COLO829 (cell line): ENCODE measurements at regions not wholly inside any gene's neighbourhood (a gene's known extent, or its start where the extent isn't known, plus 50 kb on each side); places are given as distances from the start of the nearest gene placed in this dataset.

Experiments used
- DNase-seq: peaks from one replicate; pipeline ENCODE4 v3.0.0; 2012; ENCODE audit warnings: low spot score

- no peak for DNase-seq
Observed at GRCh38 chr1:115204513-115204912, 115.2 kb upstream of the TSPAN2 start.

GRCh38 chr1:115203287-115203686, 114.0 kb upstream of the TSPAN2 start:
- no peak for DNase-seq

DNA sequence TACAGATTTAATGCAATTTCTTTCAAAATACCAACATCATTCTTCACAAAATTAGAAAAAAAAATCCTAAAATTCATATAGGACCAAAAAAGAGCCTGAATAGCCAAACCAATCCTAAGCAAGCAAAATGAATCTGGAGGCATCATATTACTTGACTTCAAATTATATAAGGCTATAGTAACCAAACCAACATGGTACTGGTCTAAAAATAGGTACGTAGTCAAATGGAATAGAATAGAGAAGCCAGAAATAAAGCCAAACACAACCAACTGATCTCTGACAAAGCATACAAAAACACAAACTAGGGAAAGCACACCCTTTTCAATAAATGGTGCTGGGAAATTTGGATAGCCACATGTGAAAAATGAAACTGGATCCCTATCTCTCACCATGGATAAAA, 112.3 kb upstream of the TSPAN2 start:
- no peak for DNase-seq

DNA sequence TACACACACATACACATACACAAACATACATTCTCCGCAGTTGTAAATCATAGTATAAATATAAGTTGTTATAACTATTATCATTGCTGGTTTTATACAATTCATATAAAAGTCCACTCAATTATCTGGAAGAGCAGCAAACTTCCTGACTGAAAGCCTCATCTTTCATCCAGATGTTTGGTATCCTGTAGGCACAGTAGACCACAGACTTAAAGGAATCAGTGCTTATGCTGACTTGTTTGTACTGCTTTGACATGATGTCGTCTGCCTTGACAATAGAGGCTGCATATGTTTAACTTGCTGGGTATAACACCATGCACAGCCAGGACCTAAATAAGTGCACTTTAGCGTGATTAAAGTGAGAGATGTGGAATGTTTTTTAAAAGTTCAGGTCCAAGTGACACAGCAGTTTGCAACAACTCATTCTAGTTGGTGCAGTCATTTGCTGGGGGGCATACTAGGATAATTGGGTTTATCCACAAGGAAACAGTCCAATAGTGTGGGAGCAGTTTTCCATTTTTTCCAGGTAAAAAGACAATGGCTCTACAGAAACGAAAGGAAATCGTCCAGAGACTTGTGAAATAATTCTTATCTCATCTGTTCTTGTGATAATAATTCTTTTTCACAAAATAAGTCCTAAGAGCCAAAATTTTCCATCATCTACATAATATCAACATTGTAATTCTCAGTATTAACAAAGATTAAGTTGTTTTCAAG, 110.3 kb upstream of the TSPAN2 start:
- no peak for DNase-seq

- no peak for DNase-seq
Observed at GRCh38 chr1:115198938-115199337, 109.6 kb upstream of the TSPAN2 start.

- no peak for DNase-seq
Observed at GRCh38 chr1:115196296-115196695, 107.0 kb upstream of the TSPAN2 start.

DNA sequence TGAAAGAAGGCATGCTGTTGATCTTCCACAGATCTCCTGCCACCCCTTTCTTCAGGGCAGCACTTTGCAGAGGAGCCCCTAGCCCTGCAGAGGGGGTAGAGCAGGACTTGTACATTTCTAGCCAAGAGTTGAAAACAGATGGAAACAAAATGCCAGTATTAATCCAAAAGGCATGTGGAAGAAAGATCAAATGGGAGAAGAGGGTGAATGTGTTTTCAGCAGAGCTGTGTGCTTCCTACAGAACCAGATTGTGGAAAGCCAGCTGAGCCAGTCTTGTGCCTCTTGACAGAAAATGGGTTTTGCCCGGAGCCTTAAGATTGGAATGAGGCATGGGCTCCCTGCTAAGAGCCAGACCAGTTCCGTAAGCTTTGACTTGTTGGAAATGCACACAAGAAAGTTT, 105.2 kb upstream of the TSPAN2 start:
- DNase-seq: no peak

DNA sequence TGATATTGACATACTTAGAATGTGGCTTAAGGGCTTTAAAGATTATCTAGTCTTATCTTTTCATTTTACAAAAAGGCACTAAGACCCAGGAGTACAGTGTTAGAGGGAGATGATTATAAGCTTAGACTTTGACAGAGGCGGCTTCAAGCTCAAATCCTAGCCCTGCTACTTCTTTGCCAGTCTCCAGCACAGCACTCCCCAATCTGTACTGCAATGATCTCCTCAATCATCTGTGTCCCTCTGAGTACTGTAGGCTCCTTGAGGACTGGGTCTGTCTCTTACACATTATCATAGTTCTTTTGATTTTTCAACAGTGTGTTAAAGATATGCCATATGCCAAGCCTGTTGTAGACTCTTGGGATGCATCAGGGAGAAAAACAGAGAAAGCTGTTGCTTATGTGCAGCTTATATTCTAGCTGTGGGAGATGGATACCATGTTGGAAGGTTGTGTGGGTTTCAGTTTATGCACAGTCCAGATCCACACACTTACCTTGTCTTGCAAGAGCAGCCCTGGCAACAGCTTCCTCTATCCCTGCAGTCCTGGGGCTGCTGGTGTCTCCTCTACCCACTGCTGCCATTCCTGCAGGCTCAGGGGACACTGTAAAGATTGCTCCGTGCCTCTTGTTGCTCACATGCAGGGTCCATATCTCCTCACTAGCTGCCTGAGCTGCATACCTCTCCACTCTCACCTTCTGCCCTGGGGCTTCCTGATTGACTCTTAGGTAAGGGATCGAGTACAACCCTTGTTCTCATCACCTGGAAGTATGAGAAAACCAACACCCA, 103.9 kb upstream of the TSPAN2 start:
- DNase-seq: no peak

DNA sequence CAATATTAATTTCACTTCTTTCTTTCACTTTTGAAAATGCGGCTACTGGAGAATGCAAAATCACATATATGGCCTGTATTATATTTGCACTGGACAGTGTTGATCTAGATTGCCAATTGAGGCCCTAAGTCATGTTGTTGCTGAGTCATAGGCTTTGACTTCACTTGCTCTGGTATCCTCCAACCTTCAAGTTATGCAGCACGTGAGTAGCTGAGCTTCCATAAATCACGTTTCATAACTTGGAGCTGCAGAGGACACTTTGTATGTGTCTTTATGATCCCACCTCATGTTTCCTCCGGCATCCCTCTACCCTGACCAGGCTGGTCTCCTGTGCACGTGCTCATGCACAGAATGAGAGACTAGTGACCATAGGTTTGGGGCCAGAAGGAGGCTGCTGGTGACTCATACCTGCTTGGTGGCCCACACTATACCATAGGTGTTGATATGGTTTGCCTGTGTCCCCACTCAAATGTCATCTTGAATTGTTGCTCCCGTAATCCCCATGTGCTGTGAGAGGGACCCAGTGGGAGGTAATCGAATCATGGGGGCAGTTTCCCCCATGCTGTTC, 103.0 kb upstream of the TSPAN2 start:
- DNase-seq: no peak

DNA sequence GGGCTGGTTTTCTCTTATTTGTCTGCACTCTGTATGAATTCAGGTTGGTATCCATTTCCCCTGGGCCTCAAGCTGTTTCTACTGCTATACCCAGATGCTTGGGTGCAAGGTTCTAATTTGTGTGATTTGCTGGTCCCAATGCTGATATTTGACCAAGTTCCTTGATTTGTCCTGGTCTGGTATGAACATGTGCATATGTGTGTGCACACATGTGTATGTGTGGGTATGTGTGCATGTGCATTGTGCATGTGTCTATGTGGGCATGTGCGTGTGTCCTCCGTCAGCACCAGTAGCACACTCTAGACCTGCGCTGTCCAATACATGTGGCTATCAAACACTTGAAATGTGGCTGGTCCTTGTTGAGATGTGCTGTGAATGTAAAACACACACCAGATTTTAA, 102.4 kb upstream of the TSPAN2 start:
- no peak for DNase-seq

- DNase-seq: no peak
Observed at GRCh38 chr1:115190540-115191170, 101.4 kb upstream of the TSPAN2 start.

DNA sequence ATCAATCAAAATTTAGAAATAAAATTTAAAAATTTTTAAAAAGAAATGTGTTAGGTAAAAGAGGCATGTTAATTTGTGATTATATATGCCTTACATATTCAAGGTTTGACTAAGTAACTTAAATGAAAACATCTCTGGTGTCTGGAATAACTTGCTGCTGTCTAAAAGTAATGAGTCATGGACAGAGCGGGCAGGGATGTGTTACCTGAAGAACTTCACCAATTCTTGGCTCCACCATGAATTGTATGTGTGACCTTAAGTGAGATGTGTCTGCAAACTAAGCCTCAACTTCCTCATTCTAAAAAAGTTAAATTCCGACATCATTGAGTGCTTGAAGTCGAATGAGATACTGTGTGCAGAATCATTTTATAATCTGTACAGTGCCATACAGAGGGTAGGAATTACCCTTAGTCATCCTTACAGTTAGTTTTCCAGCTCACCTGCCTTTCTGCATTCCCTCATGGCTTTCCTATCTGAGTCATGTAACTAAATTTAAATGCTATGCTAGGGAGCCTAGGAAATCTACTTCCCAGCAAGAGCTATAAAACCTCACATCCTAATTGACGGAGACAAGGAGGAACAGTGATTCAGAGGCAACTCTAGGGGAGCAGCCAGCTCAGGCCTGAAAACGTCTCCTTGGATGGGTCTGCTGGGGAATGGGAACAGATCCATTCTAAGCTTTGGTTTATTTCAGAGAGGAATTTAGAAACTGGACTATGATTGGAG, 100.7 kb upstream of the TSPAN2 start:
- no peak for DNase-seq

DNA sequence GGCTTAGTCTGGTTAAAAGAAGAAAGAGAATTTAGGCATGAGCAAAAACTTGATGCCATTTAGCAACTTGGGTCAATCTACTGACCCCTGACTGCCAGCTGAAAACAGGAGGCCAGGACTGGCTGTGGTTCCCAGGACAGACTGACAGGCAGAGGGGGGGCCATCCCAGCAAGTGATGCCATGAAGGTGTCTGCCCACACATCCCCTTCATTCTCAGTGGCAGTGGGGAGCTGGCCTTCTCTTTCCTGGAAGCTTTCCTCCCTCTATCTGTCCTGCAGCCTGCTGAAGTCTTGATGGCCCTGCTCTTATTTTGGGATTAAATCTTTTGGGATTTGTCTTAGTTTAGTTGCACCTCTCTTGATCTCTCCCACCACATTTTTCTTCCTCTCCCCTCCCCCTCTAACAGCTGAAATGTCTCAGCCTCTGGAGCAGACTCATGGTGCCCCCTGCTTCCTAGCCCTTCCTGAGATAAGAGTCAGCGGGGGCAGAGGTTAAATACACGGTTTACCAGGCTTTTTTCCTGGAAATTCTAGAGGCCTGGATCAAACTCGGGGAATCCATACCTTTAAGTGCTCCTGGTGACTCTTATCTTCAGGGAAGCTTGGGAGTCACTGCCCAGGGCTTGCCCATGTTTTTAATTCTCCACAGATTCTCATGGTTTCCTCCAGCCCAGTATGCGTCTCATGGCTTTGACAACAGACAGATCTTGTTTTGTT, 99.5 kb upstream of the TSPAN2 start:
- DNase-seq: no peak

DNA sequence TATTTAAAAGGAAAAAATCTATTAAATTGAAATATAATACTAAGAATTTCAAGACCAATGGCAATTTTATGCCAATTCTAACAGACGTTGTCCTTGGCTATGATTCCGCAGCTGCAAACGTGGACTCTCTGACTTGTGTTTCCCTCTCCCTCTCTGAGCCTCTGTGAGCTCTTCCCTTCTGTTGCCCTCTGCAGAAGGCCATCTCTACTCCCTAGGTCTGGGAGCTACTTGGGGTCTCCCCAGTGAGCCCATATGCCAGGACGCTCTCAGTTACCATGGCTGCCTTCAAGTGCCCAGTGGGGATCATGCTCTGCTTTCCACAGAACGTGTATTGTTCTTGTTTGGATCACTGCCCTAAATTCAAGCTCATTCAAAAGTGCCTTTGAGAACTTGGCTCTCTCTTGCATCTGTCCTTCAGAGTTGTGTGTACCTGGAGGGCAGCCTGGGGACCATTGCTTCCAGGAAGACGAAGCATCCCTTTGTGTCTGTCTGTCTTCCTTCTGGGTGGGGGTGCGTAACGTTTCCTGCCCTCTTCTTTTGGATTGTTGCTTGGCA, 97.5 kb upstream of the TSPAN2 start:
- DNase-seq: no peak

DNA sequence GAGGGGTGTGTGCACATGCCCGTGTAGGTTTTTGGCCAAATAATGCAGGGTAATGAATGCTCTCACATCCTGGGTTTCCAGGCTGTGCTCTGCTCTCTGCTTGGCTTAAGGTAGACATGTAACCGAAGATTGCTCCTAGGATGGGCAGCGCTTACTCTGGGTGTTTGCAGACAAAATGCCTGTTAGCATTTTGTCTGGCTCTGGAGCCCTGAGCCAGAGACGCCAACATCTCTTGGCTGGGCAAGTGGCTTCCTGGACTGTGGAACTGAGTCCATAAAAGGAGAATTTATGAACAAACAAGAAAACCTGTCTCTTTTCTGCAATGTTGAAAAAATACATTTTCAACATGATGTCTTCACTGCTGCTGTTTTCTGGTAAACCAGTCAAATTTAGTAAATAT, 96.0 kb upstream of the TSPAN2 start:
- DNase-seq: no peak

- DNase-seq: no peak
Observed at GRCh38 chr1:115184951-115185331, 95.6 kb upstream of the TSPAN2 start.

DNA sequence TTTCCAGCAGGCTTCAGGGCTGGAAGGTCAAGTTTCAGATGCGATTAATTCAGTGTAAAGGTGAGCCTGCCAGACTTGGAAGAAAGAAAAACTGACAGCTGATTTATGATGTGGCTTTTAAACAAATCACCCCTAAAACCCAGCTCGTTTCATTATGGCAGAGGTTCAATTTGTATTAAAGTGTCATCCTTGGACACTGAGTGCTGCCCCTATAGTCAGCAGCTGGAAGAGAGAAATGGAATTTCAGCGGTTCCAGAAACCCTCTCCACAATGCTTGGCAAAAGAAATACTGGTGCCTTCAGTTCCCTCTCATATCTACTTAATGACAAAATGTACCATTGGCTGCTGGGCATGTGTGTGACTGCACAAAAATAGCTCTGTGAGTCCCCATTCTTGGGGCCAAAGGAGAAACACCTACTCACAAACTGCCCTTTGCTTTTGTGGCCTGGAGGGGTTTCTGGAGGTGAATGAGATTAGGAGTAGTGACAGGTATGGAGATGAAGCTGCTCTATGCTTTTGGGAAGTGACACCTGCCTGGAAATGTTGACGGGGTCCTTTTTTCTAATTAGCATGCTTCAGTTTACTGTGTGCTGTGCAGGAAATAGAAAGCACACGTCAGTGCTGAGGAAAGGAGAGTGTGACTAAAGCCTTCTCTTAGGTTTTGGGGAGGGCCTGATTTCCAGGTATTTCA, 95.1 kb upstream of the TSPAN2 start:
- no peak for DNase-seq

- DNase-seq: no peak
Observed at GRCh38 chr1:115183721-115184259, 94.5 kb upstream of the TSPAN2 start.

DNA sequence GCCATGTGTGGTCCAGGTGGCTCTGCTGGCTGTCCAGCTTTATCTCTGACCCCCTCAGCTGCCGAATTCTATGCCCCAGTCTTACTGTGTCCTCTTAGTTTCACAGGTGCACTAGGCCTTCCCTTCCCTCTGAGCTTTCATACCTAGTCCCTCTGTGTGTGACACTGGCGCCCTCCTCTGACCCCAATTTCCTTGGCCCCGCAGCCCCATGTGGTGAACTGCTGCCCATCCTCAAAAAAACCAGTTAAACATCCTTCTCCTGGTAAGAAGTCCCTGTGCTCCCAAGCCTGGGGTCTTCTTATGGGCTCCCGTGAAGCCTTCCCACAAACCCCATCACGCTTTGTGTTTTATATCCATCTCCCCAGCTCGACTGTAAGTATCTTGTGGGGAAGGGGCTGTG, 93.9 kb upstream of the TSPAN2 start:
- no peak for DNase-seq

- DNase-seq: no peak
Observed at GRCh38 chr1:115182012-115182715, 92.9 kb upstream of the TSPAN2 start.
